HEK293T (cell line): ENCODE measurements at regions not wholly inside any gene's neighbourhood (a gene's known extent, or its start where the extent isn't known, plus 50 kb on each side); places are given as distances from the start of the nearest gene placed in this dataset.

Experiments
- SP1 ChIP-seq: fragments of 450-650 bp; IDR thresholded peaks from 2 replicates; pipeline ENCODE4 v1.6.1; 2017
- ZNF384 ChIP-seq: fragments of 450-650 bp; IDR thresholded peaks from 2 replicates; pipeline ENCODE4 v1.6.1; 2016

GRCh38 chr3:154849408-154849807, 230.7 kb upstream of the MME start:
- TF ChIP-seq SP1 (no peak), ZNF384 (no peak)
